Inflammatory macrophage (primary cell): ENCODE measurements at regions not wholly inside any gene's neighbourhood (a gene's known extent, or its start where the extent isn't known, plus 50 kb on each side); places are given as distances from the start of the nearest gene placed in this dataset.

ENCODE experiments used
- DNase-seq, 2 donors: peaks; one replicate each; pipeline ENCODE4 v3.0.0-alpha.2; 2020 to 2022

DNA sequence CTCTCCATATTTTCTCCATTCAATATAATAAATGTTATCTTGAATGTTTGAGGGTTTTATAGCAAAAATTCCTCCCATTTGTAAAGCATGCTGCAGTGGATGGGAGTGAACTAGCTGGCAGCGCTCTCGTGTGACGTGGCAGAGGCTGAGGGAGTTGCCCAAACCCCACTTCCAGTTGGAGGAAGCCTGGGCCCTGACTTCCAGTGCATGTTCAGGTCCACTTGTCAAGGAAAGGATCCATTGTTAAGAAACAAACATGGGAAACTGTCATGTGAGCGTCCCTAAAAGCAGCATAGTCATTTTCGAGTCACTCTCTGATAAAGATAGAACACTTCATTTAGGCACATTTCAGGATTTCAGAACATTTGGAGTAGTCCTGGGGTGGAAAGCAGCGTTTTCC is 116.6 kb downstream of the SLC25A47 start:
- DNase-seq: no peak

DNA sequence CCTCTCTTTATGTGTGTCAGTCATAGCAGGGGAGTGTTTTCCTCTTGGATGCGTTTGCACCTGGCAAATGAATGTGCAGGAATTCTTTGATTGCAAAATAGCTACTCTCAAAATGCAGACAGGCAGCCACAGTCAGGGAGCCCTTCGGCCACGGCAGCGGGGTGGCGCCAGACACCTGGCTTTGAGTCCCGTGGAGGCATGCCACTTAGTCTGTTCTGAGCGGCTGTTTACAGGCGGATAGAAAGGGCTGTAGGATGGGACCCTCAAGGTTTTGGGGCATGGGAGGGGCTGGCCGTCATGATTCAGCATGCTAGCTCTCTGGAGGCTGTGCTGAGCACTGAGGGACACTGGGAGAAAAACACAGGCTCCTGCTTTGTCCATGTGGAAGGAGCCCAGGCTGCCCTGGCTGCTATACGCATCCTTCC is 117.1 kb downstream of the SLC25A47 start:
- DNase-seq: peak in 1 of 2 donors; percentile 19

DNA sequence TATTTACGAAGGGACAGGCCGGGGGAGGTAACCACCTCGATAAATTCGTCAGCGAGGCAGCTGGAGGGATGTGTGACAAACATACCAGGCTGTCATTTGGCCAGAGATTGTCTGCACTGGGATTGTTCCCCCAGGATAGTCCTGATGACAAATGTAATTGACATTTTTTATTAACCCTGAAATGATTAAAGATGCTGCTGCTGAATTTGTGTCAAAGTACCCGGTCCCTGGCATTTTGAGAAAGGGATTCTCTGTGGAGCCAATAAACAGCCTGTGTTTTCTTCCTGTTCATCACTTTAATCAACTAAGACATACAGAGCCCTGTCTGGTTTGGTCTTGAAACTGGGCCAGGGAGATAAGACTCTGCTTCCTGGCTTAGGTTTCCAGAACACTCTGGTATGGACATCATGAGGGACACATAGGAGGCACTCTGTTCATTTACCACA is 117.6 kb downstream of the SLC25A47 start:
- no peak for DNase-seq

DNA sequence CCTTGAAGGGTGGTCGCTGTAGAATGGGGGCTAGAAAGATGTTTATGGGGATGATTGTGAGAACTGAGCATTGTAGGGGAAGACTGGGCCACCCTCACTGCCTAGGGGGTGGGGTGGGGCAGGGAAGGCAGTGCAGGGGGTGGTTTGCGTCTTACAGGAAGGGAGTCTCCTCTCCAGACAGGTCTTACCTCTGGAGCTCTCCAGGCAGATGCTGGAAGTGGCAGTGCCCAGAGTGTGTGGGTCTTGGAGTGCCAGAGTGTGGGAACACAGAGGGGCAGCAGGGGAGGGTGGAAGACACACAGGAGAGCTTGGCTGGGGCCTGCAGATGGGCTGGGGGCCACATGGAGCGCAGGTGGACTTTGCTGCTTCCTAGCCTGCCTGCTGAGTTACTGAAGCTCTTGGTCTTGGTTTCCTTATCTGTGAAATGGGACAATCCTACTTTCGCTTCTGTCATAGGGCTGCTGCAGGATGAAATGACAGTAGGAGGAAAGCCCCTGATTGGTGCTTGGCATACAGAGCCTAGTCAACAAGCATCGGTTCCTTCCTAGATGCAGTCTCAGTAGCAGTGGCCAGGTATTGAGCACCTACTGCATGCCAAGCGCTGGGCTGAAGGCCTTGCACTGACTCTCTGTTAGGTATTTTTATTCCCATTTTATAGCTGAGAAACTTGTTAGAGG is 118.3 kb downstream of the SLC25A47 start:
- no peak for DNase-seq

DNA sequence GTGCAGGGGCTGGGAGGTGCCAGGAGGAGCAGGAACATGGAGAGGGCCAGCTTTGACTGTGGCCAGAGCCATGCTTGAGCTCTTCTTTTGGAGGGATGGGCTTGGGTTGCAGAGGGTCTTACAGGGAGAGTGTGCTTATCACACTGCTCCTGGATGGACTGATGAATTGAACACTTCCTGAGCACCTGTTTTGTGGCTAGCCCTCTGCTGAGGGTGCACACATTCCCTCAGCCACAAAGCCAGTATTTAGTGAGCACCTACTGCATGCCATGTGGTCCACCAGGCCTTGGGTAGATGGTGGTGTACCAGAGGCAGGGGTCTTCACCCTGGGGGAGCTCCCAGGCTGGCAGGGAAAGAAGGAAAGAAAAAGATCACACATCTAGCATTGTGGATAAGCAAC is 118.9 kb downstream of the SLC25A47 start:
- no peak for DNase-seq

DNA sequence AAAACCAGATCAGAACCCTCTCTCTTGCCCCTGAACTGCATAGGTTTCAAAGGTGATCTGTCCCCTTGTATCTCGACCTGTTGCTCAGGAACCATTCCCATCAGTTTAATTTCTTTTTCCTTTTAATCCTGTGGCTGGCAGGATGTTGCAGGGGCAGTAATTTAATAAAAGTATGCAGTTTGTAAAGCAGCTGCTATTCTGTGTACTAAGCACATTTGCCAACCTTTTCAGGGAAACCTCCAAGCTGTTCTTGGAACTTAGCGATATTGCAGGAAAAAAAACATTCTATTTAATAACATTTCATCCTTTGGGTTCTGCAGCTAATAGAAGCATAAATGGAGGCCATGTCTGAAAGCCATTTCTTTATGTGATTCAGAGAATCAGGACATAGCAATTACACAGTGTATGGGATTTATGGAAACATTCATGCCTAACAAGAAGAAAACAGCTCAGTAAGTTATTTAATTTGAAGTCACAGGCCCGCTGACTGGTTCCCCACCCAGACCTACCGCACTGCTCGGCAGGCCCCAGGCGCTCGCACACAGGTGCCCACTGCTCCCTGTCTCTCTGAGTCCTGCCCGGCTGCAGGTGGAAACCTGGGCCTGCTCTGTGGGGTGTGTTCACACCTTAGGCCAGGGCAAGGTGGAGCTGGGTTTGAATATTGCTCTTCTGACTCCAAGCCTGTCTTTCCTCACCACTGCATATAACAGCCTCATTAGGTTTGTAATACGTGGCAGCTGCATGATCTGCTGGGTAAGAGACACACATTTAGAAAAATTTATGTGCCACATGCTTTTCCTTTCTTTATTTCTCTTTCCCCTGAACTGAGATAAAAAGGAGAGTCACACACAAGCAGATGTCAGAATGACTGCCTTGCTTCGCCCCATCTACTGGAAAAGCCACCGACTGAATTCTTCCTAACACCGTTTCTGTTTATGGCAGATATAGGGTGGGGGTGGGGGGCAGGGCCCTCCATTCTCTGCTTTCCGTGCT is 119.7 kb downstream of the SLC25A47 start:
- DNase-seq: no peak

DNA sequence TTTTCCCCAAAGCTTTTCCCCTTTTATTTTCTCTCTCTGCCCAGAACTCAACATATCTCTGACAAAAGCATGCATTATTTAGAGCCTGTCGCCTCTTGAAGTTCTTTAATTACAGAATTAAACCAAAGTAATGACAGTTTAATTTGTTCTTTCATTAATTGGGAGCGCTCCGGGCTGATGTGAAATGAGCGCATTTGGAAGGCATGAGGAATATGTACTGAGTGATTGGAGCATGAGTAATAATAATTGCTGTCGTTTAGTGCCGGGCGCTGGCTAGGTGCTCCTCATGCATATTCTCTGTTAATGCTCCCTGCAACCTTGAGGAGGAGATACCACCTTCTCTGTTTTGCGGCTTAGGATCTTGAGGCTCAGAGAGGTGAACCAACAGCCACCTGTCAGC is 120.5 kb downstream of the SLC25A47 start:
- DNase-seq: no peak

DNA sequence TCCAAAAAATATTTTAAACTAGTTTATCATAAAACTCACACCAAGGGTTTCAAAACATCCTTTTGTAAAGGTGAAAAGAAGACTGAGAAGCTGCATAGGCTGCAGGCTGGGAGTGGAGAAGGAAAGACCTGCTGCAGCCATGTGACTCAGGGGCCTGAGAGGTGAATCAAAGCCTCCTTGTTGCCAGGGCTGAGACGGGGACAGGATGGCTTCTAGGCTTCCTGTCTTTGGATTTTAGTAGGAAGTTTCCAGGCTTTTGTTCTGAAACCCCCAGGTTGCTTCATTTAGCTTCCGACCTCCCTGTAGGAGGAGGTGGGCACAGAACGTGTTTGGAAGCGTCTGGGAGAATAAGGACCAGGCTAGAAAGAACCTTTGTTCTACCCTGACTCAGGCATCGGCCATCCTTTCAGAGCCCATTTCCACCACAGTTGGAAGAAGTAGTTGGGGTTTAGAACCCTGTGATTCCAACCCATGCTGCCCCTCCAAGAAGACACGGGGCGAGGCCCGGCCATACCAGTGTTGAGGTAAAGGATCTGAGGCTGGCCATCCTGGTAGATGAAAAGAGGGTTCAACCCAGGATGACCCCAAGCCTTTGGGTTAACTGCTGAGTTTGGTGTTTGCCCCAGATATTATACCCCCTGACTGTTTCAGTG is 122.4 kb downstream of the SLC25A47 start:
- DNase-seq: no peak

DNA sequence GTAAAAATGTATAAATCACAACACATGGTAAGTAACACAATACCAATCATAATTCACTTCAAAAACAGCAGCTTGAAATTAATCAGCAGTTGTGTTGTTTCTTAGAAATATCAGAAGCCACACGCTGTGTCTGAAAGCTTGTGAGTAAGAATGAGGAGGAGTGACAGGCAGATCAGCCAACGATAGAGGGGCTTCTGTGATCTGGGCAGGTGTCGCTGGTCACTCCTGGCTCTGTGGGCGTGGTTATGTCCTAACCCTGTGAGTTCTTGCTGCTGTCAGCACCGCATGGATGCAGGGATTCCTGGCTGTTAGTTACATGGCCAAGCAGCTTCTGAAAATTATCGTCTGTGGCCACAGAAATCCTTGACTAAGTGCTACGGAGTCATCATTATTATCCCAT is 123.4 kb downstream of the SLC25A47 start:
- no peak for DNase-seq

DNA sequence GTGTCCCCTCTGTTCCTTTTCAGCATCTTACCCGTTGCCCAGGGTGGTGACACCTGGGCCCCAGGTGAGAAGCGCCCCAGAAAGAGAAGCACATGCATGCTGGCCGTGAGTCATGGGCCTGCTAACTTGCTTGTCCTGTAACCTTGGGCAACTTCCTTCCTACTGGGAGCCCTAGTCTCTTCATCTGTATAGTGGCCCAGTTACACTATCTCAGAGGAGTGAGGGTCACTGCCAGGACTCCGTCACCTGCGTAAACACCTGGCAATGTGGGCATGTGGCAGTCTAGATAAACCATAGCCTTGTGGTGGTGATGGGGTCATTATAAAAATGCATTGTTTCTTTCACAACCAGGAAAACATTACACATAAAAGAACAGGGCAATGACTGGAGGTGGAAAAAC is 125.2 kb downstream of the SLC25A47 start:
- no peak for DNase-seq

DNA sequence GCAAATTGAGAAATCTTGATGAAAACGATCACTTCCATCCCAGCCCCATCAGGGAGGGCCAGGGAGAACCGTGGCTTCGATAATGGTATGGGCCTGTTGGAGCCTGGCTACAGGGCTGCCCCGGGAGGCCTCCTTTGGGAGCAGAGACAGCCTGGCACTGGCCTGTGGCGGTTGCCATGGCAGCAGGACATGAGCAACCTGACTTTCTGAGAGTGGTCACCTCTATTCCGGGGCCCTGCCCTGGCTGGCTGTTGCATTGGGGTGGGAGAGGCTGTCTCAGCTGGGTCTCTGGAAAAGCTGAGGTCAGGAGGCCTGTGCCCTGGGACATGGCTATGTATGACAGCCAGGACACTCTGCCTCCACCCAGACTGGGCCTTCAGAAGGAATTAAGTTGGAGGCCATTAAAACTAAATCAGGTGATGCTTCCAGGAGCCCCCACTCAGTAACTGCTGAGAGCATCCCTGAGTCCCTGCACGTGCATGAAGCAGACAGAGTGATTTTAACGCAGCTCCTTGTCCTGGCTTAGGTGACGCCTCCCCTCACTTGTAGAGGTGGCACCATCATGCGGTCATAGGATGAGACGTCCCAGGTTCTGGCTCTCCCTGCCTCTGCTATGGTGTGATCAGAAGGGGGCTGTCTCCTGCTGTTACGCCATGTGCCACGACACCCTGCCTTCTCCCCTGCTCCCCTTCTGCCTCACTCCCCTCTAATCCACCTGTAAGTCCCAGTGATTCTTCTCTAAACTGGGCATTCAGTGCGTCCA is 126.3 kb downstream of the SLC25A47 start:
- no peak for DNase-seq

DNA sequence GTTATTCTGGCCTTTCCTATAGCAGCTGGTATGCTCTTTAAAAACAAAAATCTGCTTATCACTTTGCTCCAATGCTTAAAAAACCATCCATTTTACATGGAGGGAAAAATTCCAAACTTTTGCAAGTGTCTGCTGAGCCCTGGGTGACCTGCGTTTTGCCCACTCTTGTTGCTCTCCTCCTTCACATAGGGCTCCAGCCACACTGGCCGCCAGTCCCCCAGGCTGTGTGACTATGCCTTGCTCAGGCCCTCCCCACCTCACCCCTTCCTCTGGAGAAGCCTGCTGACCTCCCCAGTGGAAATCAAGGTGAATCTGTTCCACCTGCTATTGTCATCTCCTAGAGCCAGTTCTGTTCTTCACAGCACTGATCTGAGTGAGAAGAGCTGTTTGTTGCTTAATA is 126.9 kb downstream of the SLC25A47 start:
- DNase-seq: no peak

DNA sequence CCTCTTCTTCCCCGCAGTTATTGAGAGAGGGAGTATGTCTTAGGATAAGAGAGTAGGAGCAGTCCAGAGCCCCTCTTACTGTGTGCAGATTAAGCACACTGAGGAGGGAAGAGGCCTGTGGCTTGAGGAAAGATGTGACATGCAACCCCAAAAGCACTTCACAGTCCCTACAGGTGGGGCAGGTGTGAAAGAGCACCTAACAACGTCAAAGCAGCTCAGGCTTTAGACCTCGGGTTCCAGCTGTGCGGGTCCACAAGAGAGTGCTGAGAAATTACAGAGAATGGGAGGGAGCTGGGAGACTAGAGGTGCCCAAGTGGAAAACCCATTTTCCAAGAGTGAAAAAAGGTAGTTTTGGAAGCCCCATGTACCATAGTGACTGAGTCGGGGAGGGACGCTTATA is 127.6 kb downstream of the SLC25A47 start:
- no peak for DNase-seq

DNA sequence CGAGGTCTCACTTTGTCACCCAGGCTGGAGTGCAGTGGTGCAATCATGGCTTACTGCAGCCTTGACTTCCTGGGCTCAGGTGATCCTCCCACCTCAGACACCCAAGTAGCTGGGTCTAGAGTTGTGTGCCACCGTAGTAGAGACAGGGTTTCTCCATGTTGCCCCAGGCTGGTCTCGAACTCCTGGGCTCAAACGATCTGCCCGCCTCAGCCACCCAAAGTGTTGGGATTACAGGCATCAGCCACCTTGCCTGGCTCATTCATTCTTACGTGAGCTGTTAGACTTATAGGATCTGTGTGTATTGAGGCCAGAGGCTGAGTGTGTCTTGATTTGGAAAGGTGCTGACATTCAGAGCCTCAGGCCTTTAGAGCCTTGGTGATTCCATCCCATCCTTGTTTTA is 128.1 kb downstream of the SLC25A47 start:
- DNase-seq: no peak

DNA sequence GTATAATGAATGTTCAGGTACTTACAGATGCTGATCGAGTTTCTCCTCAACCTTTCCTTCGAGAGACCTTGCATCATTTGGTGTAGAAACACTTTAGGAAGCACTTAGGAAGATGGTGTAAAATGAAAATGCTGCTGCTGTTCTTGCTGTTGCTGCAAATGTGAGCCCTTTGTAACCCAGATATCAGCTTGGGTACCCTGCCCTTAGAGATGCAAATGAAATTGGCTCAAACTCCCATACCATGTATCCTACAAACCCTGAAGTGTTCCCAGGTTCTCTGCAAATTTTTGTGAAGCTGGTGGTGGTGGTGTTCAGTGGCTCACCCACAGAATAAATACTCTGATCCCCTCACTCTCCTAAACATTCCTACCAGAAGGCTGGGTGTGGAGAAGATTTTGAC is 130.8 kb downstream of the SLC25A47 start:
- no peak for DNase-seq

DNA sequence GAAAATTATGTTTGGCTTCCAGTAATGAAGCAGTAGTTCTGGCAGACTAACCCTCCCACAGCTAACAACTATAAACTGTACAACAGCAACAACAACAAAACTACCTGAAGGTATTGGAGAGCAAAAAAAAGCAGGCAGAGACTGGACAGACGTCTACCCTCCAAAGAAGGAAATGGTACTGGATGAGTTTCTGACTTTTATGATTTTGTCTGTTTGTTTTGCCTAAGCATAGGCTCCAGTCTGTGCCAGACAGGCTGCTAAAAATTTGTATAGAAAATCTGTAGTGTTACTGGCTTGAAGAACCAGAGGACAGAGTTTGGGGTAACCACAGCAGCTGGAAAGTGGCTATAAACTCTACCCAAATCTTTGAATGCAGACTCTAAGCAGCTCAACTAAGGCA is 131.3 kb downstream of the SLC25A47 start:
- DNase-seq: no peak

DNA sequence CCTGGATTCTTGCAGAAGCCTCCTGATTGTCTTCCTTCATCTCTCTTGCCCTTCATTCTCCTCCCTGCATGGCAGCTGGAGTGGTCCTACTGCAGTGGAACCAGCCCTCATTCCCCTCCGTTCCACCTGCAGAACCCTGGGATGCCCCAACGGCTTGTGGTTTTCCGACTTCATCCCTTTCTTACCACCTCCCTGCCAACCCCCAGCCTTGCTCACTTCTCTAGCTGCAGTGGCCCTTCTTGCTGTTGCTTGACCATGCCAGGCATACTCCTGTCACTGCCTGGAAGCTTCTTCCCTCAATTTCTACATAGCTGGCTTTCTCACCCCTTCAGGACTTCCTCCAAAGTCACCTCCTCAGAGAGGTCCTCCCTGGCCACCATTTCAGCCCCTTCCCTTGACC is 123.3 kb downstream of the BEGAIN start:
- no peak for DNase-seq

DNA sequence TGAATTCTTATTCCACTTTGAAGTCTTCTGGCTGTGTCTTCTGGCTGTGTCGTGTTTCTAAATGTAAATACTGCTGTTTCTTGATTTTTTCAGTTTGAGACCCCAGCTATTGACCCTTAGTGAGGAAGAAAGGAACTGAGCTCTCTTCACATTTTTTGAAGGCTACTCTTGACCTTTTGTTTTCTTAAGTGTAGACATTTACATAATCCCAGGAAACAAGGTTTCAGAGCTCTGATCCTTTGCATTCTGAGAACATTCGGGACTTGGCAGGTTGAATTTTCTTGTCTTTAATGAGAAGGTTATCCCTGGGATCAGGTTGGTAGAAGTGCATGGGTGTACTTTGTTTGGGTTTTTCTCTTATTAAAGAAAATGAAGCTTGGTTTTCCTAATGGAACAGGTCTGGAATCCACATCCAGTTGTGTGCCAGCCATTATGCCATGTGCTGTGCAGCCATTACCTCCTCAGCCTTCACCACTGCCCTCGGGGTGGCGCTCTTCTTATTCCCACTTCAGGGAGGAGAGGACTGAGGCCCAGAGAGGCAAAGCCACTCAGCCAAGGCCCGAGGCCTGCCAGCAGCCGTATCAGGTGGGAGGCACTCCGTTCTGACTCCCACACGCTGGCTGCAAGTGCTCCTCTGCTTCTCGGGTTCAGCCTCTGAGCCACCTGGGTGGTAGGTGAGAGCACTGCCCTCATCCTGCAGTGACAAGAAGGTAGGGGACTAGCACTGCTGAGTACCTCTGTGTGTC is 120.9 kb downstream of the BEGAIN start:
- no peak for DNase-seq

DNA sequence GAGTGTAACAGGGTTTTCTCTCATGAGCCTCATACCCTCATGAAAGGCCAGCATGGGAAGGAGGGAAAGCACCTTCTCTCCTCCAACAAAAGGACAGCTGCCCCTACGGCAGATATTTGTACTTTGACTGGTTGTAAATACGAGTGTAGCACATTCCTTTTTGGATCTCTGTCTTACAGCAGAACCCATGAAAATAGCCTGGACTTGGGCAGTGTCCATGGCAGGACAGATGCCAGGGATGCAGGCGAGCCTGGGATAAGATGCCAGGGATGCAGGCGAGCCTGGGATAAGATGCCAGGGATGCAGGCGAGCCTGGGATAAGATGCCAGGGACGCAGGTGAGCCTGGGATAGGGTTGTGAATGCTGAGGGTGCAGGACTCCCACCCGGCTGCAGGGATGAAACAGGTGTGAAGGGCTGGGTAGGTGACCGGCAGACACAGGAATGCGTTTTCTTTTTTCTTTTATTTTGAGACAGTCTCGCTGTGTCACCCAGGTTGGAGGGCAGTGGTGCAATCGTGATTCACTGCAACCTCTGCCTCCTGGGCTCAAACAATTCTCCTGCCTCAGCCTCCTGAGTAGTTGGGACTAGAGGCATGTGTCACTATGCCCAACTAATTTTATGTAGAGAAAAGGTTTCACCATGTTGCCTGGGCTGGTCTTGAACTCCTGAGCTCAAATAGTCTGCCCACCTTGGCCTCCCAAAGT is 120.0 kb downstream of the BEGAIN start:
- DNase-seq: no peak

DNA sequence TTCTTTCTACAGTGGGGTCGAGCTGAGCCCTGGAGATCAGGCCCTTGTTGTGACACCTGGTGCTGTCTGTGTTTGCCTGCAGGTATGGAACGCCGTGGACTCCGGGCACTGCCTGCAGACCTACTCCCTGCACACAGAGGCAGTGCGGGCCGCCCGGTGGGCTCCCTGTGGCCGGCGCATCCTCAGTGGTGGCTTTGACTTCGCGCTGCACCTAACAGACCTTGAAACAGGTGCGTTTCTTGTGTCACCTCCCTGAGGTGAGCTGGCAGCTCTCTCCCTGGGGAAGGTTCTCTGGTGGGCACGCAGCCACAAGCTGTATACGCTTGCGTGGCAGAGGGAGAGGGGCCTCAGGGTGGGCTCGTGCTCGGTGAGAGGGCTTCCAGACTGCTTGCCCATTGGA is 119.3 kb downstream of the BEGAIN start:
- no peak for DNase-seq

DNA sequence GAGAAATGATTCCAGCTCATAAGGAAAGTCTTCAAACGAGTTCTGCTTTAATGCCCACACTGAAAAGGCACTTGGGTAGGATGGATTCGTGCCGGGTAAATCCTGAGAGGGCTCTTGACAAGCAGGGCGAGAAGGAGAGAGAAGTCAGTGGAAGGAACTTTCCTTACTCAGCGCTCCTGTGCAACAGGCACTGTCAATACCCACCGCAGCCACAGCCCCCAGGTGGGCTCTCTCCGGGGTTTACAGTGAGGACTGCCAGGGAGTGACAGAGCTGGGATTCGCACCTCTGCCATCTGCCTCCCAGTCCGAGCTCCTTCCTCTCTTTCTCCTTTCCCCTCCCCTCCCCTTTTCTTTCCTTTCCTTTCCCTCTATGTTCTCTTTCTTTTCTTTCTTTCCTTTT is 118.7 kb downstream of the BEGAIN start:
- no peak for DNase-seq
